HL-60 (cell line): ENCODE measurements at regions not wholly inside any gene's neighbourhood (a gene's known extent, or its start where the extent isn't known, plus 50 kb on each side); places are given as distances from the start of the nearest gene placed in this dataset.

Source experiments
- DNase-seq, 2 experiments: peaks; one replicate each; pipeline ENCODE4 v3.0.0-alpha.2; 2010 to 2020; ENCODE audit warnings: low read depth in 1 of 2, low spot score in 1 of 2
- H3K27ac ChIP-seq: fragments of 250-450 bp; sonication (Bioruptor Pico); replicated peaks from 2 replicates; pipeline ENCODE4 v1.5.1; 2020; ENCODE audit warnings: mild to moderate bottlenecking, moderate library complexity
- H3K27me3 ChIP-seq: fragments of 250-450 bp; sonication (Bioruptor Pico); 2 replicates; pipeline ENCODE4 v1.5.1; 2021; ENCODE audit warnings: mild to moderate bottlenecking, moderate library complexity; ENCODE audit not compliant: insufficient read depth, poor library complexity, severe bottlenecking
- H3K4me3 ChIP-seq: replicated peaks from 2 replicates; pipeline ENCODE4 v1.5.1; 2011; ENCODE audit warnings: mild to moderate bottlenecking, control low read depth, low read length; ENCODE audit not compliant: insufficient read depth
- CTCF ChIP-seq: IDR thresholded peaks from one replicate; pipeline ENCODE4 v1.5.1; 2011; ENCODE audit warnings: low read length, control low read depth, inconsistent platforms; ENCODE audit not compliant: insufficient read depth
- GABPA ChIP-seq: IDR thresholded peaks from 2 replicates; pipeline ENCODE4 v1.6.1; 2012; ENCODE audit warnings: low read depth
- POLR2AphosphoS5 ChIP-seq: IDR thresholded peaks from 2 replicates; pipeline ENCODE4 v1.6.1; 2012; ENCODE audit warnings: low read depth
- REST ChIP-seq: IDR thresholded peaks from 2 replicates; pipeline ENCODE4 v1.6.1; 2012; ENCODE audit warnings: low read depth; ENCODE audit not compliant: insufficient replicate concordance
- SPI1 ChIP-seq: IDR thresholded peaks from 2 replicates; pipeline ENCODE4 v1.6.1; 2012; ENCODE audit warnings: low read depth, mild to moderate bottlenecking, borderline replicate concordance

DNA sequence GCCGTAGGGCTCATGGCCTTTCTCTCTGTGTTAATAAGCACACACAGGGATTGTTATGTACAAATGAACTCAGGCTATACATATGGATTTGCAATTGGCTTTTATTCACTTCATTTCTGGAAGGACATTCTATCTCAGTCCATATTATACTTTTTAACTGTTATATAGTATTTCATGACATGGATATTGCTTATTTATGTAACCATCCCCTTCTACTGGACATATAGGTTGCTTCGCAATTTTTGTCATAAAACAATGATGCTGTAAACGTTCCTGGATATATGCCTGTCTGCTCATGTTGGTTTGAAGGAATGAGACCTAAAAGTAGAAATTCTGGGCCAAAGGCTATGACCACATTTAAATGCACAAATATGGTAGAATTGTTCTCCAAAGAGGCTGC lies 158.1 kb downstream of the BCOR start:
- Histone ChIP-seq H3K4me3 (no peak overlapping the region), H3K27me3 (no peaks in the 10 kb centered on the region), H3K27ac (no peak overlapping the region)
- TF ChIP-seq SPI1: no peak
- no peak for TF ChIP-seq POLR2AphosphoS5
- no peak for TF ChIP-seq REST
- TF ChIP-seq GABPA: no peak
- no peak for TF ChIP-seq CTCF
- no peak for DNase-seq

DNA sequence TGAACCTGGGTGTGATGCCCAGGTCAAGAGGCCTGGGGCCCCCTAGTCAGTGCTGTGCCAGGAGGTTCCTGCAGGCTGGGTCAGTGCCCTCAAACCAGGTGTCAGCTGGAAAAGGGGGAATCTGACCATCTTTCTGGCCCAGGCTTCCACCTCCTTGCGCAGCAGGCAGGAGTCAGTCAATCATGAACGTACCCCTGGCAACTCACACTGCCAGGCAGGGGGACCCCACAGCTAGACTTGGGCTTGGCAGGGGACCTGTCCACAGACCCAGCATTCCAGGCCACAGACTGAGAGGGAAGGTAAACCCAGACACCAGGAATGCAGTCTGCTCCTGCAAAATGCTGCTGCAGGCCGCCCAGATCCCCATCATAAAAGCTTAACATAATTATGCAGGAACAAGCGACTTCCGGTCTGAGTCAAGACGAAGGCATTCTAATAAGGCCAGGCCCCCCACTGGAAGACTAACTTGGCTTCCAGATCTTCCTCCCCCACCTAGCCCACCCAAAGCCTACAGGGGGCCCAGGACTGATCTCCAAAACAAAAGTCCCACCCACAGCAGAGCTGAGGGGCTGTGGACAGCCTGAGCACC lies 156.3 kb downstream of the BCOR start:
- no peak for TF ChIP-seq GABPA
- TF ChIP-seq REST: no peak
- TF ChIP-seq SPI1: no peak
- no peak for TF ChIP-seq CTCF
- TF ChIP-seq POLR2AphosphoS5: no peak
- H3K4me3 ChIP-seq: no peak overlapping the region
- no peak for DNase-seq
- H3K27ac ChIP-seq: no peak overlapping the region
- H3K27me3 ChIP-seq: no peaks in the 10 kb centered on the region

DNA sequence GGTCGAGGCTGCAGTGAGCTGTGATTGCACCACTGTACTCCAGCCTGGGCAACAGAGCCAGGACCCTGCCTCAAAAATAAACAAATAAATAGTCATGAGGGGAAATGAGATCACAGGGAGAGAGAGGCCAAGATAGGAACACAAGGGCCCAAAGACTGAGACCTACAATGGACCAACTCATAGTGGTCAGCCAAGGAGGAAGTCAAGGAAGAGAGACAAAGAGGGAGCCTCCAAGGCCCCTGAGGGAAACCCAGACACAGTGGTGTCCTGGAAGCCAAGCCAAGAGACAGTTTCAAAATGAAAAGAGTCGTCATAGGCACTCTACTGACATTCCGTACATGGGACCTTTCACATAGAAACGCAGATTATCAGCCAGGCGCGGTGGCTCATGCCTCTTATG lies 153.3 kb downstream of the BCOR start:
- Histone ChIP-seq H3K27ac (no peak overlapping the region), H3K4me3 (no peak overlapping the region), H3K27me3 (no peaks in the 10 kb centered on the region)
- no peak for DNase-seq
- TF ChIP-seq REST: no peak
- TF ChIP-seq GABPA: no peak
- no peak for TF ChIP-seq SPI1
